Stomach (tissue), 8 donors: ENCODE measurements at regions not wholly inside any gene's neighbourhood (a gene's known extent, or its start where the extent isn't known, plus 50 kb on each side); places are given as distances from the start of the nearest gene placed in this dataset.

ENCODE experiments used
- DNase-seq, 2 donors: peaks; one replicate each; pipeline versions ENCODE4 v3.0.0 to v3.0.0-alpha.2; 2013 to 2019
- H3K27ac ChIP-seq, 5 donors: fragments of 200-600 bp in 4 of 5; sonication (generic) in 4 of 5; one replicate each; pipeline ENCODE4 v1.5.1; 2013 to 2019; ENCODE audit warnings: mild to moderate bottlenecking in 1 of 5, moderate library complexity in 1 of 5
- H3K27me3 ChIP-seq, 3 donors: fragments of 200-600 bp; sonication (generic); one replicate each; pipeline ENCODE4 v1.5.1; 2017 to 2019; ENCODE audit warnings: mixed run types in 1 of 3
- H3K36me3 ChIP-seq, 4 donors: fragments of 200-600 bp; sonication (generic); 1 replicate in 3 of 4; 2 replicates in 1 of 4; pipeline ENCODE4 v1.5.1; 2016 to 2019
- H3K4me1 ChIP-seq, 4 donors: fragments of 200-600 bp; sonication (generic); one replicate each; pipeline ENCODE4 v1.5.1; 2016 to 2019
- H3K4me3 ChIP-seq, 4 donors: fragments of 200-600 bp; sonication (generic) in 3 of 4; one replicate each; pipeline ENCODE4 v1.5.1; 2016 to 2019; ENCODE audit warnings: mild to moderate bottlenecking in 1 of 4
- H3K9me3 ChIP-seq, 4 donors: fragments of 200-600 bp; sonication (generic); one replicate each; pipeline ENCODE4 v1.5.1; 2016 to 2019
- EP300 ChIP-seq: sonication (generic); formaldehyde crosslinking; IDR thresholded peaks from one replicate; pipeline ENCODE4 v1.6.1; 2017; ENCODE audit warnings: antibody characterized with exemption
- POLR2A ChIP-seq, 4 donors: fragments of 450-650 bp; IDR thresholded peaks; one replicate each; pipeline ENCODE4 v1.6.1; 2016; ENCODE audit warnings: antibody characterized with exemption in 4 of 4, control low read depth in 2 of 4, mild to moderate bottlenecking in 1 of 4, moderate library complexity in 1 of 4
- POLR2AphosphoS5 ChIP-seq, 3 donors: sonication (generic); formaldehyde crosslinking; IDR thresholded peaks; one replicate each; pipeline ENCODE4 v1.6.1; 2016; ENCODE audit warnings: antibody characterized with exemption in 3 of 3
- WGBS, 5 donors: extraction: QIAGEN DNeasy Blood & Tissue Kit in 3 of 5; methylation state at CpG; one replicate each; pipeline versions ENCODE4 v1.1.5 to v1.1.7; 2013 to 2018; 5-methylcytosine and 5-hydroxymethylcytosine counted together
- intact Hi-C: fragments of 100-400 bp; cut with DNase I; formaldehyde crosslinking; loops from one replicate; pipeline ENCODE4 v1.15.1; 2023; ENCODE audit warnings: low total_unique reads
- small RNA-seq, 4 donors: library from RNA; depleted of rRNA; stranded (forward); fragments of <200 nt; gene quantifications; one replicate each; pipeline ENCODE3, GENCODE V24; 2016
- TF ChIP-seq, protein P1 (sequence below), 7 experiments: fragments of 450-650 bp in 4 of 7; fragments of 200-600 bp in 3 of 7; sonication (generic) in 3 of 7; IDR thresholded peaks; one replicate each; pipeline ENCODE4 v1.5.1; 2016 to 2019; ENCODE audit warnings: antibody characterized with exemption in 7 of 7, control low read depth in 2 of 7, mild to moderate bottlenecking in 1 of 7
- donor health status: healthy with polysubstance abuse.
- donor health status: Bipolar disorder and iron deficiency.
- donor health status: healthy.

DNA sequence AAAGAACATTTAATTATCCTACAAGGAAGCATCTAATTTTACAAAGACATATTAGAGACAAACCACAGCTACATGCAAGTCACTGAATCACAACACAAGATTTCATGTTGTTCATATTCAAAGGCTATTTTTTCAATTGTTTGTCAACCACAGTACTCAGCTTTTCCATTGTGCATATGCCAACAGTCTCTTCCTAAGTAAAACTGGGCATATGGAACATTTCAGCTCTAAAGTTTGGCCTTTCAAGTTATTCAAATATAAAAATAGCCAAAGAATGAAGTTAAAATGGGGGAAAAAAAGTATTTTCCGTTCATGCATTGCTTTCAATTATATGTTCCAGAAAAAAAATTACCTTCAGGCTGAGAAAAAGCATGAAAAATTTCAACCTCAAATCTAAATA is 537.9 kb downstream of the PLXDC2 start:
- H3K36me3 ChIP-seq = no peaks in the 10 kb centered on the region
- H3K27ac ChIP-seq = no peak overlapping the region
- no peaks in the 10 kb centered on the region for H3K4me1 ChIP-seq
- H3K27me3 ChIP-seq = no peaks in the 10 kb centered on the region
- DNase-seq = peak in 1 of 2 donors; percentile 19
- WGBS, 5 donors = 64 to 83% (median 73%) methylated on average over 1 of the region's 1 CpG
- intact Hi-C loops = no loop called here
- H3K4me3 ChIP-seq = no peak overlapping the region
- TF ChIP-seq, protein P1, sequence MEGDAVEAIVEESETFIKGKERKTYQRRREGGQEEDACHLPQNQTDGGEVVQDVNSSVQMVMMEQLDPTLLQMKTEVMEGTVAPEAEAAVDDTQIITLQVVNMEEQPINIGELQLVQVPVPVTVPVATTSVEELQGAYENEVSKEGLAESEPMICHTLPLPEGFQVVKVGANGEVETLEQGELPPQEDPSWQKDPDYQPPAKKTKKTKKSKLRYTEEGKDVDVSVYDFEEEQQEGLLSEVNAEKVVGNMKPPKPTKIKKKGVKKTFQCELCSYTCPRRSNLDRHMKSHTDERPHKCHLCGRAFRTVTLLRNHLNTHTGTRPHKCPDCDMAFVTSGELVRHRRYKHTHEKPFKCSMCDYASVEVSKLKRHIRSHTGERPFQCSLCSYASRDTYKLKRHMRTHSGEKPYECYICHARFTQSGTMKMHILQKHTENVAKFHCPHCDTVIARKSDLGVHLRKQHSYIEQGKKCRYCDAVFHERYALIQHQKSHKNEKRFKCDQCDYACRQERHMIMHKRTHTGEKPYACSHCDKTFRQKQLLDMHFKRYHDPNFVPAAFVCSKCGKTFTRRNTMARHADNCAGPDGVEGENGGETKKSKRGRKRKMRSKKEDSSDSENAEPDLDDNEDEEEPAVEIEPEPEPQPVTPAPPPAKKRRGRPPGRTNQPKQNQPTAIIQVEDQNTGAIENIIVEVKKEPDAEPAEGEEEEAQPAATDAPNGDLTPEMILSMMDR (IDR thresholded peaks at IDR 0.05) = no peak
- no peak for TF ChIP-seq POLR2AphosphoS5 (IDR thresholded peaks at IDR 0.05)
- no peak for TF ChIP-seq POLR2A (IDR thresholded peaks at IDR 0.05)
- no peak for TF ChIP-seq EP300
- H3K9me3 ChIP-seq = peaks cover 0 to 7% (median 0%) of the 10 kb centered on the region in 4 donors

DNA sequence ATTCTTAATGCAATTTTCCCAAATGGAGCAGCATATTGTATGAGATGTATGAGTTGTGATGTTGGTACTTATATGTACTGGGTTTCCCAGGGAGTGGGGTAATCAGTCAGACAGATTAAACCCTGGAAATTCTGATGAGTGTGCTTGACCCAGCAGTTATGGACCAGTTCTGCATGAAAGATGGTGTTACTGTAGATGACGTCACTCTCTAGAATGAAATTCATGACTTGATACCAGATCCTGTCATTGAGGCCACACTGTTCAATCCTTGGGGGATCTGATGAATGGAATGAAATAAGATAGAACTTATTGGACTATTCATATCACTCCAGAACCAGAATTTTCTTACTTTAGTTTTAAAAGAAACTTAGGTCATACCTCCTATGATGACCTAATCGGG is 534.3 kb downstream of the PLXDC2 start:
- TF ChIP-seq POLR2A (IDR thresholded peaks at IDR 0.05) (no peak), EP300 (no peak), POLR2AphosphoS5 (IDR thresholded peaks at IDR 0.05) (no peak)
- TF ChIP-seq, protein P1 (IDR thresholded peaks at IDR 0.05) = no peak
- WGBS, 5 donors = 89 to 95% (median 93%) methylated on average over 2 of the region's 2 CpGs
- Histone ChIP-seq H3K4me3 (no peak overlapping the region), H3K9me3 (no peaks in the 10 kb centered on the region), H3K36me3 (no peaks in the 10 kb centered on the region), H3K27me3 (no peaks in the 10 kb centered on the region), H3K27ac (no peak overlapping the region), H3K4me1 (no peaks in the 10 kb centered on the region)
- intact Hi-C loops = no loop called here
- DNase-seq = no peak

- intact Hi-C loops = no loop called here
- DNase-seq = peak in 1 of 2 donors; percentile 20
- Histone ChIP-seq H3K27ac (no peak overlapping the region), H3K4me1 (no peaks in the 10 kb centered on the region), H3K27me3 (no peaks in the 10 kb centered on the region), H3K36me3 (no peaks in the 10 kb centered on the region), H3K4me3 (no peak overlapping the region), H3K9me3 (peaks cover 0 to 19% (median 9%) of the 10 kb centered on the region in 4 donors)
- no peak for TF ChIP-seq EP300
- TF ChIP-seq POLR2A (IDR thresholded peaks at IDR 0.05) = no peak
- no peak for TF ChIP-seq POLR2AphosphoS5 (IDR thresholded peaks at IDR 0.05)
- TF ChIP-seq, protein P1 (IDR thresholded peaks at IDR 0.05) = no peak
- 60 to 79% (median 70%) methylated on average over 3 of the region's 3 CpGs for WGBS, 5 donors
Observed at GRCh38 chr10:20343036-20343435, 526.8 kb downstream of the PLXDC2 start.

Small RNA genes in the stretch of these regions (small RNA-seq; reads per million reads assigned to genes)
- gene AL590032.1 (0 reads per million in 4 donors), gene MIR4675 (0 reads per million in 4 donors)
